HG02759 (cell line): ENCODE measurements at regions not wholly inside any gene's neighbourhood (a gene's known extent, or its start where the extent isn't known, plus 50 kb on each side); places are given as distances from the start of the nearest gene placed in this dataset.

Experiments
- ATAC-seq: cut with Tn5 transposase; IDR thresholded peaks from one replicate; pipeline ENCODE4 v1.9.1; 2021; ENCODE audit warnings: mild to moderate bottlenecking, moderate library complexity; ENCODE audit not compliant: unreplicated experiment

DNA sequence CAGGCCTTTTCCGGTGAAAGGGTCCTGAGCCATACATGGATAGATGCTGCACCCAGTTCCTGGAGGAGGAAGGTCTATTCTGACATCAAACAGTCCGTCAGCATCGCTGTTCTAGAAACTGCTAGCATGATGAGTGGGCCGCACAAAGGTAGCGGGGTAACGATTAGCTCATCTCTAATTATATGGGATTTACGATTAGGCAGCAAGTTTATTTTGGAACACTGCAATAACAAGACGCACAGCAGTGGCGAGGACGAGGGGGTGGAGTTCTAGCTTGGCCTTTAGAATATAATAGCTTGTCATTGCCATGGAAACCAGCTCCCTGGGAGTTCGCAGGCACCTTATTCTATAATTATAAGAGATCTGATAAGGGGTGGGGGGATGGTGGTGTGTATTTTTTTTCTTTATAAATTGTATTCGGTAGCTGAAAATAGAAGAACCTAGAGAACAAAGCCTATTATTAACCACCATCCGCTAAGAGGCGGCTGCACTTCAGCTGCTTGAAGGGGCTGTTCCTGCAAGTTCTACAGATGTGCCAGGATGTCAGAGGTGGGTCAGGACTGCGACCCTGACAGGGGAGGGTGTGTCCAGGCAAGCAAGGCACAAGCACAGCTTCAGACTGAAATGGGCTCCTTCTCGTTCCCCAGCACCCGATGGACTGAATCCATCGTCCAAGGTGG lies 311.0 kb downstream of the AGTPBP1 start:
- no peak for ATAC-seq

- ATAC-seq: no peak
These were observed 313.5 kb downstream of the AGTPBP1 start for GRCh38 chr9:85428230-85428629.

DNA sequence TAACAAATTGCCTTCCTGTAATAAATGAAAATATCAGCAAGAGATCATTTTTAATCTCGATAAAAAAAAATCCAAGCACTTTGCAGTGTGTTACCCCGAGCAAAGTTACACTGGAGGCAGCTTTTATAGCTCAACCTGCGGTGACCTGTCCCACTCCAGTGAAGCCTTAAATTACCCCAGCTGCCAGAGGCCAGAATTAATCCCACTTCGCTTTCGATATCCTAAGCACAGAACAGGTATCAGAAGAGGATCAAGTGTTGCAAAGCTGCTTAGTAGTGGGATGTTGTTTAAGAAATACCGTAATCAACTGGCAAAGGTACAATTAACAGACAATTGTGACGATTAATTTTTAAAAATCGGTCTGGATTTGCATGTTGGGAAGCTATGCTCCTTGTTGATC lies 314.0 kb downstream of the AGTPBP1 start:
- ATAC-seq: no peak

DNA sequence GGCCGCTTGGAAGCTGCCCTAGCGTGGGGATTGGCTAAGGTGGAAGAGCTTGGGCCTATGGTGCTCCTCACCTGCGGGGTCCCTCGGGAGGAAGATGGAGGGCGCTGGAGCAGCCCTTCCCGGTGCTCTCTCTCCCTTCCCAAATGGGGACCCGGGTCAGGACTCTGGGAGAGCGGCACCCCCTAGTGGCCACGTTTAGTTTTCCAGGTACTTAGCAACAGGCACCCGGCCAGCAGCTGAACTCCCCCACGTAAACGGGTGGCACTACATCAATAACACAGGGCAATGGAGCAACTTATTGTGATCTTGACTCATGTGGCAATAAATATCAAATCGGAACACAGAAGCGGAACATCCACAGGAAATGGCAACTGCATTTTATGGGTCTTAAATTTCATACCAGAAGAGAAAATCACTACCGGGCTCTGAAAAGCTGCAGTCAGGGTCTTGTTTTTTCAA lies 316.6 kb downstream of the AGTPBP1 start:
- peak; percentile 75 for ATAC-seq

DNA sequence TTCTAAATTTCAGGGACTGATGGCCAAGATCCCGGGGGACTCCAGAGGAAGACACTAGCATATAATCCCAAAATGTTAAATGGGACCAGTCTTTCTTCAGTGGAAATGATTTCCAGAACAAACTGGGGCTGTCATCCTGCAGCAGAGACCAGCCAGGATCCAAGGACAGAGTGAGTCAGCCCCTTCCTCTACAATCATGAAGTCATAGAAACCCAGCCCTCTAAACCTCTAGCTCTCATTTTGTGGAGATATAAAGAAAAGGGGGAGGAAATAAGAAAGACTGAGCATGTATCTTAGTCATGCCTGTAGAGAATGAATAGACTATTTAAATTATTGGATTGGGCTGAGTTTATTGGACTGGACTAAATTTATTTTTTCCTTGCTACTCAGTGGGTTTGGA lies 318.3 kb downstream of the AGTPBP1 start:
- ATAC-seq: no peak

GRCh38 chr9:85421641-85422040 lies 320.1 kb downstream of the AGTPBP1 start:
- ATAC-seq: no peak

DNA sequence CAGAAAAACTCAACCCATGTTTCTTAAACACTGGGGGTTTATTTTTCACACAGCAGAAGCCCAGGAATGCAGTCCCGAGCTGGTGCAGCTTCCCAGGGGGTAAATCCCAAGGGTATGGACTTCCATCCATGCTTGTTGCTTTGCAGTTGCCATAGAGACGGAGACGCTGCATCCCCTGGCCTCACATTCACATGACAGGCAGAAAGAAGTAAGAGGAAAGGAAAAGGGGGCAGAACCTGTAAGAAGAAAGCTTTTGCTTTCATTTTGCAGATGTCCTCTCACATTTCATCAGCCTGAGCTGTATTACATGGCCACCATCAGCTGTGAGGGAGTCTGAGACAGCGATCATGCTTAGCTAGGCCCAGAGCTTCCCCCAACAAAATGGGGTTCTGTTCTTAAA lies 321.0 kb downstream of the AGTPBP1 start:
- no peak for ATAC-seq

GRCh38 chr9:85417674-85418073 lies 324.1 kb downstream of the AGTPBP1 start:
- no peak for ATAC-seq

- no peak for ATAC-seq
These were observed 325.0 kb downstream of the AGTPBP1 start for GRCh38 chr9:85416715-85417114.

DNA sequence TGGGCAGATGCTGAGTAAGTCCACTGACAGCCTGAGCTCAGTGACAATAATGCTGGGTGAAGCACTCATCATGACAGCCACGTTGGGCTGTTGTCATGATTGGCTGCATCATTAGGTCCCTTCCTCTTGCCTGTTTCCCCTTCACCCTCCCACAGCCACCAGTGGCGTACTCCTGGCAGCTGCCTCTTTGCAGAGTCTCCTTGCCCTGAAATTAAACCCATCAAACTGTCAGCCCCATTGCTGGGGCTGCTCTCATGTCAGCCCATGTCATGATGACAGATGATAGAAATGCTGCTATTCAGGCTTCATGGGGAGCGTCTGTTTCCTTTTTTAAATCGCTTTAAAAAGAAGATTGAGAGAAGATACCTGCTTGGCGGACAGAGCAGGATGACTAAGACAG lies 327.4 kb downstream of the AGTPBP1 start:
- no peak for ATAC-seq

DNA sequence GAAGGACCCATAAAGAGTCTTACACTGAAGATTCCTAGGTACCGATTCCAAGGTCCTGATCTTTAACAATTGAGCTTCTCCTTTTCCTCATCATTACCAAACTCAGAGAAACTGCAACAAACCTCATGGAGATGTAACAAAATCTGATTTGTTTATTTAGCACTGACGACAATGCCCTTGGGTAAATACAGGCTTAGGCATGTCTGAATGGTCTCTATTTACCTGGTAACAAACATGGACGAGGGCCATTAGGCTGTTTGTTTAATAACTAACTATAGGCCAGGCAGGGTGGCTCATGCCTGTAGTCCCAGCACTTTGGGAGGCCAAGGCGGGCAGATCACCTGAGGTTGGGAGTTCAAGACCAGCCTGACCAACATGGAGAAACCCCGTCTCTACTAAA lies 333.3 kb downstream of the AGTPBP1 start:
- ATAC-seq: no peak

GRCh38 chr9:85405566-85405950 lies 336.2 kb downstream of the AGTPBP1 start:
- ATAC-seq: no peak

DNA sequence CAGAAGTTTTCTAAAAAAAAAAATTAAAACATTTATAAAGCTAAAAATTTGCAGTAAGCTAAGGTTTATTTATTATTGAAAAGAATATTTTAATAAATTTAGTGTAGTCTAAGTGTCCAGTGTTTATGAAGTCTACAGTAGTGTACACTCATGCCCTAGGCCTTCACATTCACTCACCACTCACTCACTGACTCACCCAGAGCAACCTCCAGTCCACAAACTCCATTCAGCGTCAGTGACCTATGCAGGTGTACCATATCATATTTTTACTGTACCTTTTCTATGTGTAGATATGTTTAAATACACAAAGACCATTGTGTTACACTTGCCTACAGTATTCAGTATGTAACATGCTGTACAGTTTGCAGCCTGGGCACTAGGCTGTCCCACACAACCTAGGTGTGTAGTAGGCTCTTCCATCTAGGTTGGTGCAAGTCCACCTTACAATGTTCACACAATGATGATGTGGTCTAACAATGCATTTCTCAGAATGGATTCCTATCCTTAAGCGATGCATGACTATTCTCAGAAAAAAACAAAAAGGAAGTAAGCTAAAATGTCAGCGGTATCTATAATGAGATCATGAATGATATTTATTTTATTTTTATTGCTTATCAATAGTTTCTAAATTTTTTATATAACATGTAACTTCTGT lies 336.7 kb downstream of the AGTPBP1 start:
- no peak for ATAC-seq

DNA sequence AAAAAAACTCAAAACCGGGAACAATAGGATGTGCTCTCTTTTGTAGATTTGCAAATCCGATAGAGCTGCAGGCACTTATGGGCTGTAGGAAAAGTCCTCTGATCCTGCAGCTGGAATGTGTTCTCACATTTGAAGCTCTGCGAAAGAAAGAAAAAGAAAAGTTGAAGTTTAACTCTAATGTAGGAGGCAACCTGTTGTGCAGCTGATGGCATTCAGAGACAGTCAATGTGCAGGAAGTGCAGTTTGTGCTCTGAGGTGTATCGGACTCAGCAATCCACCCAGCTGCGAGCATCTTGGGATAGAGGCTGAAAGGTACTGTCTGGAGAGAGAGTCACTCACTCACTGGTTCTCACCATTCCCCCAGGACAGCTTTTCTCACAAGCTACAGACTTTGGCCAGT lies 339.2 kb downstream of the AGTPBP1 start:
- no peak for ATAC-seq

DNA sequence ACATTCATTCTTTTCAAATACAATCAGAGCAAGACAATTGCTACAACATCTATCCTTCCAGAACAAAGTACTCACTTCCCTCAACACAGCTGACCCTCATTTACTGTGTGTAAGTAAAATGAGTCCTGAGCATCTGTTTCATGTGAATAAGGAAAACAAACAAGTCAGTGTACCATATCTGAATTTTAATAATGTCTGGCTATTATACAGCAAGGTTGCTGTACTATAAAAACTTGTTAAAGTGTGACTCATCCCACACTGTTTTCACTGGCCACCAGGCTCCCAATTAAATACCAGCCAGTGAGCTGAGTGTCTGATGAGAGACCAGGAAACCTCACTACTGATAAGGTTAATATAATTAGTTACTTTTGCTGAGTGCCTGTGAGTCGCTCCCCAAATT lies 339.8 kb downstream of the AGTPBP1 start:
- ATAC-seq: no peak

DNA sequence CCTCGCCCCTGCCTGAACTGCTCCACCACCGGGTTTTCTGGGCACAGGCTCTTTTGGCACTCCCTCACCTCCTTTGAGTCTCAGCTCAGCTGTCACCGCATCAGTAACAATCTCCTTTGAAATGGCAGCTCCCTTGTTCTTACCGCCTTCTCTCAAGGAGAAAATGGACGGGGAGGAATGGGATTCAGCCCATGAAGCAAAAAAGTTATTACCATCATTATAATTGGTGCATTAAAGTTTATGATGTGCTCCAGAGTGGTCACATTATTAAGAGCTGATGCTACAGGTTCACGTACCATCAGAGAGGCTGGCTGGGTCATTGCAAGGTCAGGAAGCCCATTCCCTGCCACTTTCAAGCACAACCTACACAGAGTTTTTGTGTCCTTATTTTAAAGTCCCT lies 344.7 kb downstream of the AGTPBP1 start:
- no peak for ATAC-seq

DNA sequence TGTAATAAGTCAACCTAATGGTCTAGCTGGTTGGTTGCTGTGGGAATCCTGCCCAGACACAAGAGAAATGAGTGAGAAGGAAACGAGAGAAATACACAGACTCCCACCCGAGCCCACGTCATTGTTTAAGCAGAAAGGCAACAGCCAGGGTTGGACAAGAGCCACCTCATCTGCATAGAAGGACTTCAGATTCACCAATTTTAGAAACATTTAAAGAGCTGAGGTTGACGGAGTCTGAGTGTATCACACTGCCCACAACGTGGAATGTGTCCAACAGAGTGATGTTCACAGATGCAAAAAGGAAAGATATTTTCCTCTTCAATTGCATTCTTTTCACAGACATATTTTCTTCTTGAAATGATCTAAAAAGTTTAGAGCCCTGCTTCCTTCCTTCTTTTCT lies 349.5 kb downstream of the AGTPBP1 start:
- no peak for ATAC-seq

DNA sequence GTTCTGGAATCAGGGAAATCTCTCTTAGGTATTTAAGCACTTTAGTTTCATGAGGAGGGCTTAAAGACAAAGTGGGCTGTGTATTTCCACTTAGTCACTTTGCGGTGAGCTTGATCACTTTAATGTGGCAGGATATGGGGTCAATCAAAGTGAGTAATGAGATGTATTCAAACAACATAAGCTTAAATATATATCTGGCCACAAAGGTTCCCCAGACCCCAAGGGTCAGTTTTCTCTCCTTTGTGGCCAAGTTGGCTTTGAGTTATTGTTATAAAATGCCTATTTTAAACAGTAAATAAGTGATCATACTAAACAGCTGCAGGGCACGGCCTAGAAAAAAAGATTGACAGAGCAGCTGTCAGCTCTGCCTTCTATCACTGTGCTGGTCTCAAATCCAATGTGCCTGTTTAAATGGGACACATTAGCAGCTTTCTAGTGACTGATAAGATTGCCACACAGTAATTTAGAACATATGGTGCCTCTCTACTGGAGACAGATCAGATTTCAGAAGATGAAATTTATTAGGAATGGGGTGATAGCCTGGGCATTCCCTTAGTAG lies 363.9 kb downstream of the AGTPBP1 start:
- no peak for ATAC-seq

GRCh38 chr9:85368781-85369180 lies 373.0 kb downstream of the AGTPBP1 start:
- ATAC-seq: no peak

- ATAC-seq: no peak
These were observed 382.6 kb downstream of the AGTPBP1 start for GRCh38 chr9:85359161-85359560.

GRCh38 chr9:85349046-85349445 lies 392.7 kb downstream of the AGTPBP1 start:
- no peak for ATAC-seq

DNA sequence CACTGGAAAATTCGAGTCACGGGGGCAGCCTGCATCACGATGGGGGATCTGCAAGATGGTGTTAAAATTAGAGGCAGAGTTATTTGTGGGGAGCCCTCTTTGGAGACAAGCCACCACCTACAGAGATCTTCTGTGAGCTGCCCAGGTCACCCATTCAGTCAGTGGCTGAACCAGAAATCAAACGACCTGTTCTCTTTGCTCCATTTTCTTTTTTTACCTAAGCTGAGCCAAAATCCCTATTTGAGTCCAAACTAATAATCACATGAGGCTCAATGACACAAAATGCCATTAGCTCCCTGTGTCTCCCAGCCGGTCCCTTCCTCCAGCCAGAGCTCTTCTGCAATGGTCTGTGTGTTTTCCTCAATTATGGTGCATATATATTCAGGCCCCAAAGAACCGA lies 394.2 kb downstream of the AGTPBP1 start:
- no peak for ATAC-seq
